LHCN-M2 (cell line): ENCODE measurements at regions not wholly inside any gene's neighbourhood (a gene's known extent, or its start where the extent isn't known, plus 50 kb on each side); places are given as distances from the start of the nearest gene placed in this dataset.

Source experiments
- DNase-seq: peaks from one replicate; pipeline ENCODE4 v3.0.0-alpha.2; 2012; ENCODE audit warnings: low read depth

DNA sequence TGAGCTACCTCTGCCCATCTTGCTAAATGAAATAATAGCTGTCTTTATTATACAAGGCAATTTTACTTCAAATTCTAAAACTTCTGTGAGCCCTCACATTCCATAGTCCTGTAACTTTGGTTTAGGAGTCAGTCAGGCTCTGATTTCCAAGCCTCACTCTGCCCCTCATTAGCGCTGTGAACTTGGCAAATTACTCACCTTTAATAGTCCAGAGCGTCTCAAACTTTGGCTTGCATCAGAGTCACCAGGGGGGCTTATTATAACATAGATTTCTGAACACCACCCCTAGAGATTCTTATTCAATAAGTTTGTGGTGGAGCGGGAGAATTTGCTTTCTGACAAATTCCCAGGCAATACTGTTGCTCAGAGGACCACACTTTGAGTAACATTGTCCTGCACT is 126.2 kb upstream of the FGGY start:
- no peak for DNase-seq

DNA sequence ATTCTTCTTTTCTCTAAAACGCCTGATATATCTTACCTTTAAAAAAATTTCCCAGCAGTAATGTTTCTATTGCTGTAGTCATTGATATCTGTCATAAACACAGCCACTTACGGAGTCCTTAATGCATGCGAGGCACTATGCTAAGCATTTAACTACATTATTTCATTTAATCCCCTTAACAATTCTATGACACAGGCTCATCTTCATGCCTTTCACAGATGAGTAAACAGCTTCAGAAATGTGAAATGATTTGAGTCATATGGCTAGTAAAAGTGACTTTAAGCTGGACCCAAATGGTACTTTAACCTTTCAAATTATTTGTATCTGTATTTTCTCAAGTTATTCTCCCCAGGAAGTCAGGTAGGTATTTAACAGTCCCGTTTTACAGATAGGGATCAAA is 125.1 kb upstream of the FGGY start:
- no peak for DNase-seq

DNA sequence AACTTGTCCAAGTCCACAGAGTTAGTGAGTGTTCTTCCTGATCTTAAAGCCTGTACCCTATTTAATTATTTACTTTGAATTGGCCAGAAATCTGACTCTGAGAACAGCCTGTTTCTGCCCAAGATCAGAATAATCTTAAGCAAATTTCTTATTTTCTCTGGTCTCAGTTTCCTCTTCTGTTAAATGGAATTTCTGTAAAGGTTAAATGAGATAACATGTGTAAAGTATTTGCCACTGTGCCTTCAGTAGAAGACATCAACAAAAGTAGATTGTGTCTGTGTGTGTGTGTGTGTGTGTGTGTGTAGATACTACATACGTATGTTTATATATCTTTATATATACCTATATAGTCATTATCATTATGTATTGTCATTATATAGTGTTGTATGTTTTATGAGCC is 124.2 kb upstream of the FGGY start:
- DNase-seq, result no peak

GRCh38 chr1:59173721-59174120 is 123.2 kb upstream of the FGGY start:
- DNase-seq, result peak; percentile 75

- no peak for DNase-seq
These were observed 120.4 kb upstream of the FGGY start for GRCh38 chr1:59176471-59176870.

DNA sequence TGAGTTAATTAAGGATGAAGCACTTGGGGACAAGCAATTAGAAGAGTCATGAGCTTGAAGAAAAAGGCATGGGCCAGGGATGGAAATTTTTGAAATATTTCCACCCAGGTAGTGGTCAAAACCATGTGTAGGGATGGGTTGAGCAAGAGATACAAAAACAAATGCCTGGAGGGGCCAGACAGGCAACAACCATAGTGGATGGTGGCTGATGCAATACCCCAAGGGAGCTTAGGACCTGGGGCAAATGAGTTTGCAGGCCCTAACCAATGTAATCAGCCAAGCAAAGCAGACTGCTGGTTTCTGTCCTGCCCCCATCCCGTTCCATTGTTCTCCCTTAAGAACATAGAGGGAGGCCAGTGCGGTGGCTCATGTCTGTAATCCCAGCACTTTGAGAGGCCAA is 119.1 kb upstream of the FGGY start:
- no peak for DNase-seq

GRCh38 chr1:59178339-59179187 is 118.3 kb upstream of the FGGY start:
- peak; percentile 38 for DNase-seq

GRCh38 chr1:59179673-59180072 is 117.2 kb upstream of the FGGY start:
- DNase-seq, result peak; percentile 27

DNA sequence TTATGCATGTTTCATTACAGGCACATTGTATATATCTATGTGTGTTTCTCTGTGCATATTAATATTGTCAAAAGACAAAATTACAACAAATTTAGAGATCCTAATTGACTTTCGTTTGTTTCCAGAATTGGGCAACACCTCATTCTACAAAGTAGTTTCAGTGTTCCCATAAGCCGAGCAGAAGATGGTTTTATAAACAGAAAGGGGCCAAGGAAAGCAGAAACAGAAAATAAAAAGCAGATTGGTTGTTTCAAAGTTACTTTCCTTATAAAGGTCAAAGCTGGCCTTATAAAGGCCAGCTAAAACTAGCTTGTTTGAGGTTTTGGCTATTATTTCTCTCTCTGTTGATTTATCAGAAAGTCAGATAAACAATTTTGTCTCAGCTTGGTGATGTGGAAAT is 116.2 kb upstream of the FGGY start:
- DNase-seq, result no peak

GRCh38 chr1:59183749-59184317 is 113.1 kb upstream of the FGGY start:
- DNase-seq, result no peak

DNA sequence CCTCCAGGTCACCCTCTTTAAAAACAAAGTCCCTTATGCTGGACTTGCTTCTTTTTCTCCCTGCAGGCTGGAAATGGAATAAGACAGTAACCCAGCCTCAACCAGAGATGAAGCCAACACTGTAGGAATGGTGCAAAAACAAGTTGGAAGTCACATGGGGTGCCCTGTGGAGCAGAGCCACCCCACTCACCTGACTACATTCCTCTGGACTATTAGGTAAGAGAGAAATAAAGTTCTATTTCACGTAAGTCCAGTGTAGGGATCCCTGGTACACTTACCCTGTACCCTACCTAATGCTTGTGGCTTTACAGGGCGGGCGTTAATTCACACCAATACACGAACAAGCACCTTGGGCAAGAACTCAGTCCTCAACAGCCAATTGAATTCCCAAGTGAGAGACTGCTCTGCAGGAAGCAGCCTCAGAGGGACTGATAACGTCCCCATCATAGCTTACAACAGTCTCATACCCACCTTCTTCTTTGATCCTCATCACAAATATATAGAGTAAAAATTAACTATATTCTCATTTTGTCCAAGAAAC is 112.5 kb upstream of the FGGY start:
- no peak for DNase-seq

GRCh38 chr1:59185163-59185860 is 111.6 kb upstream of the FGGY start:
- DNase-seq, result no peak

- peak; percentile 27 for DNase-seq
These were observed 110.2 kb upstream of the FGGY start for GRCh38 chr1:59186656-59187055.

DNA sequence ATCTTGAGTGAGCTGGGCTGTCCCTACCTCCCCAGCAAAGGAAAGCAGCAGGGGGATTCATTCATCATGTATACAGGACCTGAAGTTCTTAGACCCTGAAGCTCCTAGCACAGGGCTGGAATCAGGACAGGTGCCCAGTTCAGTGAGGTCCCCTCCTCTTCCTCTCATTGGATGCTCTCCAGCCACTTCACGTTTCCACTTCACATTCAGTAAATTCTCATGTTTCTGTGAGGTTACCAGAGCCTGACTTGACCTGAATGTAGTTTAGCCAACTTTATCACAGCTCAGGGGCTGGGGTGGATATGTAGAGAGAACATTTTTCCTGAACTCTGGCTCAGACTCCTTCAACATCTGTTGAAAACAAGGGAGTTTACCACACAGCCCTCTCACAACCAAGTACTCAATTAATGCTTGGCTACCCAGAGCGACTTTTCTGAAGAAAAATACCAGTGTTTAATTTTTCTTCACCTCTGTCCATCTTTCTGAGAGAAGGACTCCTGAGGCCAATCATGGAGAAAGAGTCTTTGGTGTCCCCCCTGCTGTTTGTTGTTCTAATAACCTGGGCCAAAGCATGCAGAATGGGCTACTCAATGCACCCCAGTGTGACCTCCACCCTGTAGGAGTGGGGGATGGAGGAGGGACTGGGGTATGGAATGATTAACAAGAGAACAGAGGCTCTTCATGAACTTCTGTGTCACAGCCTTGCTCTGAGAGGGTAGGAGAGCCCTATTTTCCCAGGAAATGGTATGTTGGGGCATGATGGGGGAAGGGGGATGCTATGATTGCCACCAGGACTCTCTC is 108.3 kb upstream of the FGGY start:
- DNase-seq, result no peak

DNA sequence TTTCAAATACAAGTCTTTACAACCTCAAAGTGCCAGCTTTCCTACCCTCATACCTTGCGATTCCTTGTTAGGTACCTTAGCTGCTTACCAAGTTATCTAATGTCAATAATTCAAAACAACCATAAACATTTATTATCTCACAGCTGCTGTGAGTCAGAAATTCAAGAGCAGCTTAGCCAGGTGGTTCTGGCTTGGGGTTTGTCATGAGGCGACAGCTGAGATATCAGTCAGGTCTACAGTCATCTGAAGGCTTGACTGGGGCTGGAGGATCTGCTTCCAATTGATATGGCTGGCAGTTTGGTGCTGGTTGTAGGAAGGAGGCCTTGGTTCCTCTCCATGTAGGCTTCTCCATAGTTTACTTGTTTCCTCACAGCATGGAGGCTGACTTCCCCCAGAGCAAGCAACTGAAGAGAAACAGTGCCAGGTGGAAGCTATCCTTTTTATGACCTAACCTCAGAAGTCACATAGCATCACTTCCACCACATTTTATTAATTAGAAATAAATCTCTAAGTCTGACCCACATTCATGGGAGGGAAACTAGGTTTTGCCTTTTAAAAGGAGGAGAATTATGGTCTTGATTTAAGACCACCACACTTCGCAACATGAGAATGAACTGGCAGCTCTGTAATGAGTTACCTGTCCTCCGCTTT is 103.3 kb upstream of the FGGY start:
- DNase-seq, result peak; percentile 53

DNA sequence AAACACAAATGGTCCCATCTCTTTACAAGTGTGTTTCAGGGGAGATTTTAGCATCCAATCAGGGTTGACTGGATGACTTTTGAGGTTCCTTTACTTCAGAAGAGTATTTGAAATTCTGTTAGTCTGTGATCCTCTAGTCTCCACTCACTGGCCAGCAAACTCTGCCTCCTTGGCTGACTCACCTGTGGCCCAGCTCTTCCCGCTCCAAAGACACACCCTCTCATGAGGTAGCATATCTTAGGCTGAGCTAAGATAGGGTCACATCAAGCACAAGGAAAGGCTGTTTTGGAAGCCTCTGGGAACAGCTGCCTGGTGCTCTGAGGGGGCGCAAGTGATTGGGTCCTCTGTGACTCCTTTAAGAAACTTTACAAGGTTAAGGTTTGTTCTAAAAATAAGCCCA is 102.3 kb upstream of the FGGY start:
- DNase-seq, result no peak

- no peak for DNase-seq
These were observed 101.7 kb upstream of the FGGY start for GRCh38 chr1:59195151-59195550.

GRCh38 chr1:59198564-59198963 is 98.3 kb upstream of the FGGY start:
- DNase-seq, result peak; percentile 58

- no peak for DNase-seq
These were observed 97.7 kb upstream of the FGGY start for GRCh38 chr1:59199147-59199546.

DNA sequence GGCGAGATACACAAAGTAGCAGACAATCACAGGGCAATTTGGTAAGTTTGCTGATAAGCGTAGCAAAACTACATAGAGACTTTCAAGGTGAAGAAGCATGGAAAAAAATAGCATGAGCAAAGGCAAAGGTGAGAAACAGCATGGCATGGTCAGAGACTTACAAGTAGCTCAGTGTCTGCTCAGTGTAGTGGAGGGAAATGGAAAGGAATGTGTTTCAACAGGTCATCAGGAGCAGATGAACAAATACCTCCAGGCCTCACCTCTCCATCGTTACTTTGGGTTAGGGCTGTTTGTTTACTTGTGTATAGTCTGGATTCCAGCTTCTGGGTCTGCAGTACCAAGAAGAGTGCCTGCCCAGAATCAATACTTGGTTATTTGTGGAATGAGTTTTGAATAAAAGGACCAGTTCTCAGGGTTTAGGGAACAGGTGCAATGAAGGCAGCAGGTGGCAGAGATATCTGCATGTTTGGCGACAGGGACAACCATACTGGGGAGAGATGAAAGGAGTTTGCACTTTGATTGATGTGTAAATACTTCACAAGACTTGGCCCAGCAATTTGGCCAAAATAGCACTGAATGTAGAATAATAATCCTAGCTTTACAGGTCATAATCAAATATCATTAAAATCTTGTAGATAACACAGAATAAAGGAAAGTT is 97.0 kb upstream of the FGGY start:
- DNase-seq, result no peak

DNA sequence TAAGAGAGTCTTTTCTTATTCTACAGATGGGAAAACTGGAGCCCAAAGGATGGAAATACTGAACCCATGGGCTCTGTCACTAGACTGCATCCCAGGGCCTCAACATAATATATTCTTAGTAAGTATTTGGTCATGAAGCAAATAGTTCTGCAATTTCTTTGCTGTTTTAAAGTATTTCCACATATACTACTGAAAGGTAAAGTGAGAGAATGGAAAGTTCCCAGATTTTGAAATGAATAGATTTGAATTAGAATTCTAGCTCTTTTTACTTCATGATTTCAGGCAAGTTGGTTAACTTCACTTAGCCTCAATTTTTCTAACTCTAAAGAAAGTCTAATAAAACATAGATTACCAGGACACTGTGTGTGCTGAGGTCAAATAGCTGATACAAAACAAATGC is 95.6 kb upstream of the FGGY start:
- no peak for DNase-seq
